ENCODE measurements at regions not wholly inside any gene's neighbourhood (a gene's known extent, or its start where the extent isn't known, plus 50 kb on each side); places are given as distances from the start of the nearest gene placed in this dataset.

DNA sequence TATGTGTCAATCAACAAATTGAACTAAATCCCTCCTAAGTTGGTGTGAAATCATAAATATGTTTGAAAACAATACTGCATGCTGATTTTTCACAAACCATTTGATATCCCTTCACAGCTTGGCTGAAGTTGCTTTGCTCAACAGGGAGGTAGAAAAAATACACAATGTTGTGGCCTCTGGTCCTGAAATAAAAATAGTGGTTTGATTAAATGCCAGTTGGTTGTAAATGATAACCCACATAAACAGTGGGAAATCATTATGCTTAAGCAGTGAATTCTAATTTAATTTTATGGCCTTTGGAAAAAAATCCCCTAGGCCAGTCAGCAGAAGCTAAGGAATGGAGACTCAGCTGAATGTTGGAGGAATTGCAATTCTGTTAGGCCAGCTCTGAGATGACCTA is 359.4 kb upstream of the CWC22 start:
- no peak for DNase-seq (ENCODE audit: low spot score)
- POLR2A ChIA-PET (ENCODE audit: low non-redundant PET): interaction anchor here (0.7 kb wide), 1 partner anchor 126 kb away, joined by 3 read pairs; no protein-coding TSS in a partner anchor
- H3K36me3 ChIP-seq (ENCODE audit: insufficient read depth, low read length, poor library complexity, severe bottlenecking): no peaks in the 10 kb centered on the region
- TF ChIP-seq, protein P1, sequence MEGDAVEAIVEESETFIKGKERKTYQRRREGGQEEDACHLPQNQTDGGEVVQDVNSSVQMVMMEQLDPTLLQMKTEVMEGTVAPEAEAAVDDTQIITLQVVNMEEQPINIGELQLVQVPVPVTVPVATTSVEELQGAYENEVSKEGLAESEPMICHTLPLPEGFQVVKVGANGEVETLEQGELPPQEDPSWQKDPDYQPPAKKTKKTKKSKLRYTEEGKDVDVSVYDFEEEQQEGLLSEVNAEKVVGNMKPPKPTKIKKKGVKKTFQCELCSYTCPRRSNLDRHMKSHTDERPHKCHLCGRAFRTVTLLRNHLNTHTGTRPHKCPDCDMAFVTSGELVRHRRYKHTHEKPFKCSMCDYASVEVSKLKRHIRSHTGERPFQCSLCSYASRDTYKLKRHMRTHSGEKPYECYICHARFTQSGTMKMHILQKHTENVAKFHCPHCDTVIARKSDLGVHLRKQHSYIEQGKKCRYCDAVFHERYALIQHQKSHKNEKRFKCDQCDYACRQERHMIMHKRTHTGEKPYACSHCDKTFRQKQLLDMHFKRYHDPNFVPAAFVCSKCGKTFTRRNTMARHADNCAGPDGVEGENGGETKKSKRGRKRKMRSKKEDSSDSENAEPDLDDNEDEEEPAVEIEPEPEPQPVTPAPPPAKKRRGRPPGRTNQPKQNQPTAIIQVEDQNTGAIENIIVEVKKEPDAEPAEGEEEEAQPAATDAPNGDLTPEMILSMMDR (conservative IDR thresholded peaks at IDR 0.05; ENCODE audit: low read depth, low read length): no peak
- TF ChIP-seq EZH2 (IDR thresholded peaks at IDR 0.05; ENCODE audit: borderline replicate concordance, low read depth, low read length, poor library complexity, severe bottlenecking): no peak
- CTCF ChIA-PET: no interaction called here
- intact Hi-C loops (cut with micrococcal nuclease; ENCODE audit: unreplicated experiment): no loop called here
- BruUV-seq (replicated peaks): no TSS peak
- H3K27ac ChIP-seq (ENCODE audit: low read depth, low read length, poor library complexity, severe bottlenecking): no peak overlapping the region
- no peak overlapping the region for H3K4me3 ChIP-seq (ENCODE audit: low read depth, low read length, poor library complexity, severe bottlenecking)
- H3K4me1 ChIP-seq (ENCODE audit: insufficient read depth, low read length, poor library complexity, severe bottlenecking): no peaks in the 10 kb centered on the region
- H3K9me3 ChIP-seq (ENCODE audit: low read depth, low read length, poor library complexity, severe bottlenecking): no peaks in the 10 kb centered on the region
- H3K27me3 ChIP-seq (replicated peaks; ENCODE audit: insufficient read depth, low read depth, low read length, poor library complexity): no peaks in the 10 kb centered on the region

DNA sequence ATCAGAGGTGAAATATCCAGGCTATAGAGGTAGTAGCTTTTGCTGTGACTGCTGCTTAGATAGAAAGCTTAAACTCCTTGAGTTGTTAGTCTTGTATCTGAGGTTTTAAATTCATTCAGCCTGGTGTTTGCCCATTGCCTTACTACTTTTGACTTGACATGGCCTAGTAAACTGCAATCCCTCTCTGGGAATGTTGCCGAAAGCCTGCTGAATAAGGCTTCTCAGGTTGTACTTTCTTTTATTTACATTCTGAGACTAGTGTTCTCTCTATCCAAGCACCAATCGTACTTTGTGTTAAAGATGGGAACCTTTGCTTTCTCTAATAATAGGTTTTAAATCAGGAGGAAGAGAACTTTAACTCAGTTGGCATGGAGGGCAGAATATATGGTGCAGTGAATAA is 357.6 kb upstream of the CWC22 start:
- Histone ChIP-seq H3K27me3 (replicated peaks; ENCODE audit: insufficient read depth, low read depth, low read length, poor library complexity) (no peaks in the 10 kb centered on the region), H3K27ac (ENCODE audit: low read depth, low read length, poor library complexity, severe bottlenecking) (no peak overlapping the region), H3K4me3 (ENCODE audit: low read depth, low read length, poor library complexity, severe bottlenecking) (no peak overlapping the region), H3K36me3 (ENCODE audit: insufficient read depth, low read length, poor library complexity, severe bottlenecking) (no peaks in the 10 kb centered on the region), H3K9me3 (ENCODE audit: low read depth, low read length, poor library complexity, severe bottlenecking) (no peaks in the 10 kb centered on the region), H3K4me1 (ENCODE audit: insufficient read depth, low read length, poor library complexity, severe bottlenecking) (no peaks in the 10 kb centered on the region)
- intact Hi-C loops (cut with micrococcal nuclease; ENCODE audit: unreplicated experiment): no loop called here
- CTCF ChIA-PET: no interaction called here
- POLR2A ChIA-PET (ENCODE audit: low non-redundant PET): no interaction called here
- BruUV-seq (replicated peaks): no TSS peak
- DNase-seq (ENCODE audit: low spot score): no peak
- TF ChIP-seq, protein P1 (conservative IDR thresholded peaks at IDR 0.05; ENCODE audit: low read depth, low read length): no peak
- TF ChIP-seq EZH2 (IDR thresholded peaks at IDR 0.05; ENCODE audit: borderline replicate concordance, low read depth, low read length, poor library complexity, severe bottlenecking): no peak

DNA sequence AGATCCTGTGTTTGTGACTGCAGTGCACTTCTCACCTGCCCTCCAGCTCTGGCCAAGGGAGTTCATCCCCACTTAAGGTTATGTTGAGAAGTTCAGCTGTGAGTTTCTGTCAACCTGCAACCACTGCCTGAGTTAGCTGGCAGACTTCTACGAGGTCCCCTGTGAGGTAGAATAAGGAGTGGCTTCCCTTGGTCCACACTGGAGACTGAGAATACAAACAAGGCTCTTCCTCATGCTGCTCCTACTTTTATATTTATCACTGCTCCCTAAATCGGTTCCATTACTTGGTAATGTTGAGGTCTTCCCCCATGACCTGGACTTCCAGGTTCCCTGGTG is 353.2 kb upstream of the CWC22 start:
- no TSS peak for BruUV-seq (replicated peaks)
- POLR2A ChIA-PET (ENCODE audit: low non-redundant PET): no interaction called here
- H3K27ac ChIP-seq (ENCODE audit: low read depth, low read length, poor library complexity, severe bottlenecking): no peak overlapping the region
- H3K4me3 ChIP-seq (ENCODE audit: low read depth, low read length, poor library complexity, severe bottlenecking): no peak overlapping the region
- DNase-seq (ENCODE audit: low spot score): no peak
- no peaks in the 10 kb centered on the region for H3K9me3 ChIP-seq (ENCODE audit: low read depth, low read length, poor library complexity, severe bottlenecking)
- no peaks in the 10 kb centered on the region for H3K4me1 ChIP-seq (ENCODE audit: insufficient read depth, low read length, poor library complexity, severe bottlenecking)
- CTCF ChIA-PET: no interaction called here
- H3K27me3 ChIP-seq (replicated peaks; ENCODE audit: insufficient read depth, low read depth, low read length, poor library complexity): no peaks in the 10 kb centered on the region
- intact Hi-C loops (cut with micrococcal nuclease; ENCODE audit: unreplicated experiment): no loop called here
- H3K36me3 ChIP-seq (ENCODE audit: insufficient read depth, low read length, poor library complexity, severe bottlenecking): no peaks in the 10 kb centered on the region
- TF ChIP-seq, protein P1 (conservative IDR thresholded peaks at IDR 0.05; ENCODE audit: low read depth, low read length): no peak
- TF ChIP-seq EZH2 (IDR thresholded peaks at IDR 0.05; ENCODE audit: borderline replicate concordance, low read depth, low read length, poor library complexity, severe bottlenecking): no peak

Data from A673 (cell line).